ENCODE measurements at regions not wholly inside any gene's neighbourhood (a gene's known extent, or its start where the extent isn't known, plus 50 kb on each side); places are given as distances from the start of the nearest gene placed in this dataset.
A peak's percentile ranks its signal among the peaks of the same experiment; 100 is the strongest.

DNA sequence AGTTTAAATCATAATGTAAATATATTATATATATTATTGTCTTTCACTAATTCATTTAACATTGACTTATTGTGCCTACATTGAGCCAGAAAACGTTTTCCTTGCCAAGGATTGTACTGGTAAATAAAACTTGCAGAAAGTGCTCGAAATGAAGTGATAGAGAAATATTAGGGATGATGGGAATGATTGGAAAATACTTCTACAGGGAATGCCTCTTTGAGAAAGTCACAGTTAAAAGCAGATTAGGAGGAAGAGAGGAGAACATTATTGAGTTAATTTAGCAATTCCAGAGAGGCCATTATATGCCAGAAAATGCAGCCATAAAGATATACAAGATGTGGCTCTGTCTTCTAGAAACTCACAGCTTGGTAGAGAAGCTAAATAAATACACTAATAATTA, 560.0 kb upstream of the KCNMB2 start:
- peak in 1 of 3 donors; percentile 31 for DNase-seq

DNA sequence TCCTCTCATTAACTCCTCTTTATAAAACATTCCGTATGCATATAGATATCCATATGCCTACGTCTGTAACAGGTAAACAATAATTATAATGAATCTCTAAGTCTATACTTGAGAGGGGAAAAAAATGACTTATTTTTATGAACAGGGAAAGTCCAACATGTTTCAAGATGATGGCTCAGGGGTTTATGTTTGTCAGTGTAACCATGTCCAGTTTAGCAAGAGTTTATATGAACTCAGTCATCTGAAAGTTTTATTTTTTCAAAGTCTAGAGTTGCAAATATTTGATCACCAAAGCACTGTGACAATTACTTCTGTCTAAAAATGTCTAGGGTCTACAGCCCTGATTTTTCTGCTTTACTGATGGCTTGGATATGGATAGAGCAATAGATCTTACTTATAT, 559.4 kb upstream of the KCNMB2 start:
- no peak for DNase-seq

DNA sequence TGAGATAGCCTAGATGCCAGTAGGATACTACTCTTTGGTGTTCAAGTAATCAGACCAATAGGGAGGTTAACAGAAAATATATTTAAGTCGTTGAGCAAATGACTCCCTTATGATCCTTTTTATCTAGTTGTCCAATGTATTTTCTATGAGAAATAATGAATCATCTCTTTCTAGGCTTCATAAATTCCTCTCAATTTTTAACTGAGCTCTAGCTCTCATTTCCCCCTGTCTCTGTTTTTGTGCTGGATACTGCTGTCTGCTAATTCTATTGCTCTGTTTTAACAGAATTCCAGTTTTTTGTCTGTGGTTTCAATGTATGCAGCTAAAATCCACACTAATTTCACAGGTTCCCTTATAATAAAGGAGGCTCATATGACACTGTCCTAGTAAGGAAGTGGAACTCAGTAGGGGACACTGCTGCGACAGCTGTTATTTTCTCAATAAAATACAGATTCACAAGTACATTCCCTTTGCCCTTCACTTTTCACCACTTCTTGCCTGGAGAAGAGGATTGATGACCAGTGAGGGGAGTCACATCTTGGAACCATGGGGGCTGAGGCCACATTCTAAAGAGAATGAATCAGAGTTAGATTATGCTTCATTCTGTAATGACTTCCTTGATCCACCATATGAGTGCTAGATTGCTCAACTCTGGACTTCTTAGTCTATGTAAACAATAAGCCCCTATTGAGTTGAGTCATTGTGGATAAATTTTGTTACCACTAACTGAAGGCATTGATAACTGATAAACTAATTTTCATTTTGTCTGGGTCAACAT, 558.7 kb upstream of the KCNMB2 start:
- peak in 1 of 3 donors; percentile 92 for DNase-seq

DNA sequence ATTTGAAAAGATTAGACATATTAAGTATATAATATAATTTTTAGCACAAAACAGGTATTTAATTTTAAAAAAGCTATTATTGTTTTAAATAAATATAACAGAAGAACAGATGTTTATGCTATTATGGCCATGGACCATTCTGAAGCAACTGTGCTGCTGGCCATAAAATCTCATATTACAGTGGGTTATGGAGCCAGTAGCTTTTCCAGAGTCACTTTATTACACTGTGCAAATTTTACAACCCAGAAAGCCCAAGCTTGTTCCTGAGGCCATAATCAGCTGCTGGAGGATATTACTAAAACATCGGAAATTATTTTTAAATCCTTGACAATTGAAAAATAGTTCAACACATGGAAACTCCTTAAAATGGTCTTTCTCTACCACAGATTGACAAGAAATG, 557.3 kb upstream of the KCNMB2 start:
- peak in 2 of 3 donors; percentile 27 to 51 for DNase-seq

DNA sequence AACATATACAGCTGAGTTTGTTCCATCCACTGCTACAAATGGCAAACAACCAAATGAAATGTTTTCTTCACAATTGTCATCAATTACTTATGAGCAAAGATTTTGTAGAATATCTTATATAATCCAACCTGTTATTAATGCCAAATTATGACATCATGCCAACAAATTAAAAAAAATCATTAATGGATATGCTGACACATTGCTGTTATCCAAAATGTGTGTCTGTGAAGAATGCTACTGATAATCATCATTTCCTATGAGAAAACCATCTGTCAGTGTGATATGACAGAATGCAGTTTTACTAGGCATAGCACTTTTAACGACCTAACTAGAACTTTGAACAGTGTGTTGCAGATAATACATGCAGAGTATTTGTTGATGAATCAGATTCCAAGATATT, 556.5 kb upstream of the KCNMB2 start:
- no peak for DNase-seq

DNA sequence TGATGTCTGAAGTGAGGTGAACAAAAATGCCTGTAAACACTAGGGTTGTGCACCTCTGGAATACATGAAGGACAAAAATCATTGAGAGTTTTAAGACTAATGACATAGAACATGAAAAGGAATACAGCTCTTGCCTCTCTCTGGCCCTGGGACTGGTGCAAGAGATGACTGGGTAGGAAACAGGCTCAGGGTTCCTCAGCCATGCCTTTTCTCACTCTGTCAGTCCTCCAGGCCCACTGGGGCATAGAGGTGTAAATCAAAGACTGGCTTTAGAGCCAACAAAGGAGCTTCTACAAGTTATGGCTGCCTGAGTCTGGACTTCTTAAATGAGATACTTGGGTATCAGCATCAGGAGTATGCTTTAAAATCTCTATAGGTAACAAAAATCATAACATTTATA, 554.7 kb upstream of the KCNMB2 start:
- DNase-seq = no peak

DNA sequence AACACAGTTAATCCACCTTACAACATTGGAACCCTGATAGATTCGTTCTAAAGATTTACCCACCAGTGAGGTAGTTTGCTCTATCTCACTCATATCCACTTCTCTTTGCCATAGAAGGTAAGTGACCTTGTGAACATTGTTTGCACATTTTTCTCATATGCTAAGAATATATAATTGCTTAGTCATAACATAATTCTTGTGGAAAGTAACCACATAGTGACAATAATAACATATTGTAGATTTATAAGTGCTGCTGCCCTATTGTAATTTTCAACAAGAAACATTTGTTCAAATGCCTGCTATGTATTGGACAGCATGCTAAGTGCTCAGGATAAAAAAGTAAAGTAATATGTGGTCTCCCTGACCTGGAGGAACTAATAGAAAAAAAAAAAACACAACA, 554.2 kb upstream of the KCNMB2 start:
- peak in 1 of 3 donors; percentile 43 for DNase-seq

DNA sequence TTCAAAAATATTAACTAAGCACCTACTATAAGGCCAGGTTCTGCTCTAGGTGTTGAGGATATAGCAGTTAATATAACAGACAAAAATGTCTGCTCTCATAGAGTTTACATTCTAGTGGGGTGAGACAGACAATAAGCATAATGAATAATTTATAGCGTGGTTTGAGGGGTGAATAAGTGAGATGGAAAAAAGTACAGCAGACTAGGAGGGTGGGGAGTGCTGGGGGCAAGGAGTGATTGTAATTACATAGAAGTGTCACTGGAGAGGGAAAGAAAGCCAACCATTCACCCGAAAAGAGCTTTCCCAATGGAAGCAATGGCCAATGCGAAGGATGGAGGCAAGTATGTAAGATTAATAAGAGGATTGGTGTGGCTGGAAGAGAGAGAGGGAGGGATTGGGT, 552.9 kb upstream of the KCNMB2 start:
- DNase-seq = no peak

DNA sequence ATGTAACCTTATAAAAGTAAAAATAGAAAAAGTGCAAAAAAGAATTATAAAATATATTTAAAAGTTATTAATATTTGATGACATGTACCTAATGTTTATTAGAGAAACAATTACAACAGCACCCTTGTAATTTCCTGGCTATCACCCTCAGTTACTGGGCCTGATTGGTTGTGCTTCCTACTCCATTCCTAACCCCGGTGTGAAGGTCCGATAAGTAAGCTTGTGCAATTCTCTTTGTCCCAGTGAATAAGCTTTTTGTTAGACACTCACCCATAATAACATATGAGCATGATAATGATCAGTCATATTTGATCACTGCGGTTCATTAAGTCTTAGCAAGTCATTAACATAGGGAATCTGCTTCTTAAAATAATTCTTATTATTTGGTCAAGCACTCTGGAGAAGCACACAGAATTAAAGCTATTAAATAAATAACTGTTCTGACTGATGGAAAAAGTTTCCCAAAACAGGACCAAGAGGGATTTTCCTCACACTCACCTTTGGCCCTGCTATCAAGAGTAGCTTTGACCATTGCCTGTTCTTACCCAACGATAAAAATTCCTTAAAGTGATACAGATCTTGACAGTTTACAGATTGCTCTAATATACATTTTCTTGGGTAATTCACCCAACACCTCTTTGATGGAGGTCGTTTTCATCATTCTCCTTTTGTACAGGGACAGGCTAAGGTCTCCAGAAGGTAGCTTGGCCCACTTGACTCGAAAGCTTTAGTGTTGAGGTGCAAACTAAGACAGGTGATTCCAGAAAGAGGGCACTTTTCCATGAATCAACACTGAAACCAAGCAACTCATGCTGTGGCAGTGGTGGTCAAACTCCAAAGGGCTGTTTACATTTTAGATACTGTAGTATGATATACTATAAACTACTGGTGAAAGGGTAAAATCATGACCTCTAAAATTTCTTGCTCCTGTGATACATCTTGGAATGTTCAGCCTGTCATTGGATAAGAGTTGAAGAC, 543.0 kb upstream of the KCNMB2 start:
- no peak for DNase-seq

DNA sequence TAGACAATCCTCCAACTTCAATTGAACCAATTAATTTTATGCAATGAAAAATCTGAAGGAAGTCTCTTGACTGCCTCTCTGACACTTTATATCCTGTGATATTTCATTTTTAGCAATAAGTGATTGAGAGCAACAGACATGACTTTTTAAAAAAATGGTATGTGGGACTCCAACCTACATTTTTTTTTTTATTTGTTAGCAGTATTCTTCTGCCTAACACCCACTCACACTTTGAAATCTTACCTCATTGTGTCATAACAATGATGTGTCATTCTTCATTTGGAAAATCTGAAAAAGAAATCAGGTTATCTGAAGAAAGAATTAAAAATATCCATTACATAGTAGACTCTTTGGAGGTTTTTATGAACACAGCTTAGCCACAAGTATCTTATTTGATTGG, 541.3 kb upstream of the KCNMB2 start:
- DNase-seq = no peak

DNA sequence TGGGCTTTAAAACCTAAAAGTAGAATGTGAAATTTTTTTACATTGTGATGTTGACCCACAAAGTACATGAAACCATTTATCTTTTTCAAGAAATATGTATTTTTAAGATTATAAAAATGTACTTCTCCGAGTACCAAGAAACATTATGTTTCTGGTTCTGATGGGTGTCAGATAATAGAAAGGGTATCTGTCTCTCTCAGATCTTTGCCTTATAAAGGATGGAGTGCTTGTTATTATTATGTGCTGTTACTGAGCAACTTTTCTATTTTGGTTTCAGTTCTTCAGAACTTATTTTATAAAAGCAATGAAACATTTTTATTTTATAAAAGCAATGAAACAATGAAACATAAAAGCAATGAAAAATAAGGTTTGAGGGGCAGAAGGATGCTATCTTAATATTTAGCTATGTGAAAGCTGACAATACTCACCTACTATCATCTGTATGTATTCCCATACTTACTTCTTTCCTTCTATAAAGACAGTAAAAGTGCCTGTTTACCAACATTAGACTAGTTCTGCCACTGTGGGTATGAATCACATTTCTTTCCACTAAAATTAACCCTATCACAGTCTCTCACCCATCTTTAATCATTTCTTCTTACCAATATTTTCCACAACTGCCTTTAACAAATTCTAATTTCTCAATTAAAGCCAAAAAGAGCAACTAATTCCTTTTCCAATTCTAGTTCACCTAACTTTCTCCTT, 540.7 kb upstream of the KCNMB2 start:
- no peak for DNase-seq

DNA sequence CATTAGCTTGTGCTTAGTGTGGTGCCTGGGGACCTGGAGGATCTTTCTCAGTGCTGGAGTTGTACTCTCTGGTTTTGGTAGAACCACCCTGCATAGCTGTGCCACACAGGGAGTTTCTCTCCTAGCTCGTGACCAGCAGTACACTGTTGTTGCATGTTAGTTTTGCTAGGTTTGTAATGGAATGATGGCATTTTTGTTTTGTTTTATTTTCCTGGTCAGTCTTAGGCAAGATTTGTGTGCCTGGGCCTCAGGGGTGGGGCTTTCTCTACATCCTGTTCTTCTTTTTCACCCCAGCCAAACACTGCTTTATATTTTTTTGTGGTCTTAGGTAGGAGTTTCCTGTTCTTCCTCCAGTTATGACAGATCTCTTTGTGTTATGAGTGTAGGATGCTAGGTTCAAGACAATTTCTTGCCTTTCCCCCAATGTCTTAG, 534.5 kb upstream of the KCNMB2 start:
- no peak for DNase-seq

DNA sequence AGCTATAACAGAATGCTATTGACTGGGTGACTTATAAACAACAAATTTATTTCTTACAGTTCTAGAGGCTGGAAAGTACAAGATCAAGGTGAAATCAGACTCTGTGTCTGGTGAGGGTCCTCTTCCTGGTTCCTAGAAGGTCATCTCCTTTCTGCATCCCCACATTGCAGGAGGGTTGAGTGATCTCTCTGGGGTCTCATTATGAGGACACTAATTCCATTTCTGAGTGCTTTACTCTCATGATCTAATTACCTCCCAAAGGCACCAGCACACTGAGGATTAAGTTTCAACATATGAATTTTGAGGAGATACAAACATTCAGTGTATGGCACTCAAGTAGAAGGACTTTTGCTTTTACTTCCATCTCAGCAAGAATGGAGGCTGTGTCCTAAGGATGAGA, 534.1 kb upstream of the KCNMB2 start:
- DNase-seq = no peak

DNA sequence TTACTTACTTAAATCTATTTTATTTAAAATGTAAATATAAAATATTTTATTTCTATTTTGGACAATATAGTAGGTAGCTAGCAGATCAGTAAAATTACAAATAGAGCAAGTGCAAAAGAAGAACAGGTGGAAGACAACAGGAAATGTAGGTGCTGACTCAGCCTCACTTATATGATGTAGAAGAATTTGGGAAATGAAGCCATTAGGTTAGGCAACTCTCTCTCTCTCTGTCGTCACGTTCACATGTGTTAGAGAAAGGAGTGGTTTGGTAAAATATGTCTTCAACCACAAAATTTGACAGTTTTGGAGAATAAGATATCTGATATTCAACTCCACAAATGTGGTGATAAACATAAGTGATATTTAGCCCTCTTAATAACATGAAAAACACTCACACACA, 532.5 kb upstream of the KCNMB2 start:
- no peak for DNase-seq

DNA sequence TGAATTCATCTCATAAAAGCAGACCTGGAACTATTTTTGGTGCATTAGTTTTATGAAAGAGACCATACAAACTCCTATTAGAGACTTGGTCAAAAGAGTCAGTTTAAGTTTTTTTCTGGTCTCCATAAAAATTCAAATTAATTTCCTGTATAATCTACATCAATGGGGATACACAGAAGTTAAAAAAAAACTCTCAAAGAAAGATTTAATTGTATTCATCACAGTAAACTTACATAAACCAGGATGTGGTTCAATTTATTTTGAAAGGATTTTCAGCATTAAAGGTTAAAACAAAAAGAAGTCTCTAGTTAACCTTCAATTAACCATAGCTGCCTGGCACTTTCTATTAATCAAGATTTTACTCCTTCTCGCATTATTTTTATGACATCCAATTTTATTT, 530.3 kb upstream of the KCNMB2 start:
- DNase-seq = no peak

DNA sequence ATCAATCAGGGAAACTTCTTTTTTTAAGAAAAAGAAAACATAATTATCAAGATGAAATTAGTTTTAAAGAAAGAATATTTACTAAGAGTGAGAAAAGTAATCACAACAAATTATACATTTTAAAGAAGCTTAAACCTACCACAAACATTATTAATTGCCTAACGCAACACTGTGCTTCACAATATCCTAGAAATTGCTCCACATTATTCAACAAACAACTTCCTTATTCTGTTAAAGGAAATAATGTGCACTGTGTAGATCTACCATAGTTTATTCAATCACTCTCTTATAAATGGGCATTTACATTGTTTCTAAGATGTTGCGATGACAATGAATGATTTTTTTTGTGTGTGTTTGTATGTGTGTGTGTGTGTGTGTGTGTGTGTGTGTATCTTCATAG, 525.9 kb upstream of the KCNMB2 start:
- DNase-seq = no peak

DNA sequence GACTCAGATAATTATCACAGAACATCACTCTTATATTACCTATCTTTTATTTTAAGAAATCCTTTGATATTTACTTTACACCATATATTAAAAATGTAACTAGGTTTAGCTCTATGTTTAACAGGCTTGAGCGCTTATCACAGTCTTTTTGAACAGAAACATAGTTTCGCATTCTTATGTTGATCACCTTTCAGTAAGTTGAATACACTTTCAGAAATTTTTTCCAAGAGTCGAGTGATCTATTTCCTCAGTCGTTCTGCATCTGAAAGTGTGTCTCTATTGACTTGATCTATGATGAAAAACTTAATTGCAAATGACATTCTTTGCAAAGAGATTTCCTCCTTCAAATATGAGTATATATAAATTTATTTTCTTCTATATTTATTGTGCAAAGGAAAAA, 516.6 kb upstream of the KCNMB2 start:
- DNase-seq = no peak

DNA sequence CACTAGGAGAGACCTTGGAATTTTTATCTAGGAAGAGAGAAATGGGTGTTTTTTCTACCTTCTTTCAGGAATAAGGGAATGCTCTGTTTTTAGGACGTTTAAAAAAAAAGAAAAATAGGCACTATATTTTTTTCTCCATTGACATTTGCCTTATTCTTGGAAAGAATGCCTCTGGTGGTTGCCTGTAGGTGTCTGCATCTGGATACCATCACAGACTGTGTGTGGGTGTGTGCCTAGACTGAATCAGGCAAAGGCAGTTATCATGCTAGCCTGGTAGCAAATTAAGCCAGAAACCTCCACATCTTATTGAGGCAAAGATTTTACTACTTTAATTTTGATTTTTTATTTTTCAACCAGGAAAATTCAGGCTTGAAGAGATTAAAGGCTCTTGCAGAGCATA, 513.6 kb upstream of the KCNMB2 start:
- DNase-seq = no peak

DNA sequence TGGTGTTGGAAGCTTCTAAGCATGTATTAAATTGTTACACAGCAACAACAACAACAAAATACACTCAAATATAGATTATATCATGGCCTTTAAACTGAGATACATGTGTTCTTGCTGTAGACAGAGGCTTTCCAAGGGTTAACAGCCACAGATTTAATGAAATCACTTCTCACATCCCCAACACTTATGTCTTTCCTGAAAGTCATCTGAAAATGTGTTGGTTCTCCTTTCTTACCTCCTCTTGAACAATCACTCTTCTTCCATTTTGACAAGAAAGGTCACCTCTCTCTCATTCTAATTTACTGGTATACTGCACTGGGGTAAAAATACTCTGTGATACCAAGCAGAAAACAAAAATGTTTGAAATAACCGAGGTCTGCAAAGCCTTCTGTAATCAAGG, 507.3 kb upstream of the KCNMB2 start:
- DNase-seq = no peak

DNA sequence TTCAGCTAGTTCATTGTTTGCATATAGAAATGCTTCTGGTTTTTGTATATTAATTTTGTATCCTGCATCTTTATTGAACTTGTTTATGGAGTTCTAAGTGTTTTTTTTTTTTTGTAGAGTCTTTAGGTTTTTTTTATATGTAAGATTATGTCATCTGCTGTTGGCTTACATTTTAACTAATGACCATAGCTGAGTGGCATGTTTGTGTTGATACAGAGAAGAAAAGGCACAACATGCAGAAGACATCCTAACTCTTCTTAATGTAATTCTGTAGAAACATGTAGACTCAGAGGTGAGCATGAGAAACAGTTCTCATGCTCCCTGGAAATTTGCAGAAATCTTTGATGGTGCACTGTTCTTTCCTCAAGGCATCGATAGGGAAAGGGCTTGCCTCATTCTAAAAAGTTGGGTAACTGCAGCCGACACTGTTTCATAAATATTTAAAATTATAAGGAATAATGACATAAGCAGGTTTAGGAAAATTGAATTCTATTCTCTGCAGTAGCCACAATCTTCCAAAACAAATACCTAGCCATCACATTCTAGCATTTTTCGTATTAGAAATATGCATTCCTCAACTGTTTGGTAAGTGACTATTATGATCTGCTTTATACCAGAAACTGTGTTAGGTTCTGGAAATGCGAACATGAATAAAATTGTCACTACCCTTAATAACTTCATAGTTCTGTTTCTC, 499.6 kb upstream of the KCNMB2 start:
- DNase-seq = peak in 1 of 3 donors; percentile 18

DNA sequence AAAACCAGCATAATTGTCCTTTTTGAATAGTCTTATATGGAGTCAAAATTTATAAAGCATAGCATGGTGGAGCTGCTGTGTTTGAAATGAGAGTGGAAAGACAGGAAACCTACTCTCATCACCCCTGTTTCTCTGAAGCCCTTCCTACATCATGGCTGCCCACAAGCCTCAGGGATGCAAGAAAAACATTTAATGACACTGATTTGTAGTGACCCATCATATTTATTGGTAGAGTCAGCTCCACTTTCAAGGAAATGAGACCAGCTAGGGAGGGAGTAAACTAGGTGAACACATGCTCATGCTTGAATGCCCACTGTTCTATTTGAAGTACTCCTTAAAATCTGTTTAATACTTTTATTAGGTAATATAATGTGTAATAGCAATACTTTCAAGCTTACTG, 494.3 kb upstream of the KCNMB2 start:
- DNase-seq = no peak

DNA sequence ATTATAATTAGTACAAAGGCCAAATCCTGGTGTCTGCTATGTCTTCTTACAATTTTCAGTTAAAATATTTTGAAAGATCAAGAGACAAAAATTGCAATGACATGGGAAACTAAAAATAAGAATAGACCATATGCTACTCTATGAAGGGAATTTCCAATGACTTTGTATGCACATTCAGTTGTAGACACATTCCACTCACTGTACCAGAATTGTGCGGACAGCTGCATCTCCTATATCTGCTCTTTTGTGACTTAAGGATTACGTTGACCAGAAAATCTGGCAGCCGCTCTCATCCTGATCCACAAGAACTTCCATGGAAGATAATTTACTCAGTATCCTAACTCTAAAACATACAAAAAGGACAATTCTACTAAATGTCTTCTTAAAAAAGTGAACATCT, 493.9 kb upstream of the KCNMB2 start:
- no peak for DNase-seq
